NCI-H774 (cell line): ENCODE measurements at regions not wholly inside any gene's neighbourhood (a gene's known extent, or its start where the extent isn't known, plus 50 kb on each side); places are given as distances from the start of the nearest gene placed in this dataset.
"Not testable (repeated sequence)": the region's sequence is repeated elsewhere in the genome, so short reads cannot be mapped to it uniquely, and the experiment has no call there.

Experiments used
- DNase-seq: peaks from one replicate; lab custom pipeline; 2025; lab: John Stamatoyannopoulos, UW

- no peak for DNase-seq
Observed at GRCh38 chr4:23947826-23948225, 58.0 kb upstream of the PPARGC1A start.

GRCh38 chr4:23946299-23946698 is 56.5 kb upstream of the PPARGC1A start:
- no peak for DNase-seq

- DNase-seq = no peak
Observed at GRCh38 chr4:23945451-23946017, 55.7 kb upstream of the PPARGC1A start.

GRCh38 chr4:23944556-23944955 is 54.7 kb upstream of the PPARGC1A start:
- DNase-seq = not testable (repeated sequence)

GRCh38 chr4:23943478-23943877 is 53.6 kb upstream of the PPARGC1A start:
- DNase-seq = no peak

GRCh38 chr4:23942471-23942870 is 52.6 kb upstream of the PPARGC1A start:
- no peak for DNase-seq
